T-helper 1 cell treated with Interleukin-12 subunit alpha and Interleukin-12 subunit beta and Interleukin-4 antibody, amounts not matched to agents 30 μg/mL and 1 μg/mL, for 36 hours (primary cell): ENCODE measurements at regions not wholly inside any gene's neighbourhood (a gene's known extent, or its start where the extent isn't known, plus 50 kb on each side); places are given as distances from the start of the nearest gene placed in this dataset.

ENCODE experiments used
- H3K27ac Mint-ChIP-seq: one replicate; pipeline ENCODE4 v1.8.0; 2021; ENCODE audit warnings: mild to moderate bottlenecking, mixed read lengths
- H3K27me3 Mint-ChIP-seq: one replicate; pipeline ENCODE4 v1.8.0; 2021; ENCODE audit warnings: low read depth, mixed read lengths
- H3K36me3 Mint-ChIP-seq: one replicate; pipeline ENCODE4 v1.8.0; 2021; ENCODE audit warnings: low read depth, mixed read lengths
- H3K4me1 Mint-ChIP-seq: one replicate; pipeline ENCODE4 v1.8.0; 2021; ENCODE audit warnings: low read depth, mixed read lengths
- H3K4me3 Mint-ChIP-seq: one replicate; pipeline ENCODE4 v1.8.0; 2021; ENCODE audit warnings: mild to moderate bottlenecking, moderate library complexity, mixed read lengths
- H3K9me3 Mint-ChIP-seq: one replicate; pipeline ENCODE4 v1.8.0; 2021; ENCODE audit warnings: mixed read lengths

GRCh38 chr7:82567356-82567755 is 123.8 kb upstream of the CACNA2D1 start:
- H3K4me1 Mint-ChIP-seq: no peaks in the 10 kb centered on the region

GRCh38 chr7:82566752-82567151 is 123.2 kb upstream of the CACNA2D1 start:
- no peak overlapping the region for H3K4me3 Mint-ChIP-seq
- no peaks in the 10 kb centered on the region for H3K9me3 Mint-ChIP-seq
- H3K27me3 Mint-ChIP-seq: no peaks in the 10 kb centered on the region
- no peaks in the 10 kb centered on the region for H3K4me1 Mint-ChIP-seq
- H3K36me3 Mint-ChIP-seq: no peaks in the 10 kb centered on the region
- no peak overlapping the region for H3K27ac Mint-ChIP-seq

More at GRCh38 chr7:82567356-82567755, 123.8 kb upstream of the CACNA2D1 start:
- no peaks in the 10 kb centered on the region for H3K9me3 Mint-ChIP-seq
- H3K36me3 Mint-ChIP-seq: no peaks in the 10 kb centered on the region
- no peak overlapping the region for H3K4me3 Mint-ChIP-seq
- H3K27ac Mint-ChIP-seq: no peak overlapping the region
- H3K27me3 Mint-ChIP-seq: no peaks in the 10 kb centered on the region

GRCh38 chr7:82562716-82563404 is 119.3 kb upstream of the CACNA2D1 start:
- Mint-ChIP-seq H3K36me3 (no peaks in the 10 kb centered on the region), H3K27me3 (no peaks in the 10 kb centered on the region), H3K27ac (no peak overlapping the region), H3K4me3 (no peak overlapping the region), H3K4me1 (no peaks in the 10 kb centered on the region), H3K9me3 (no peaks in the 10 kb centered on the region)

- Mint-ChIP-seq H3K4me1 (no peaks in the 10 kb centered on the region), H3K9me3 (no peaks in the 10 kb centered on the region), H3K4me3 (no peak overlapping the region), H3K27me3 (no peaks in the 10 kb centered on the region), H3K27ac (no peak overlapping the region), H3K36me3 (no peaks in the 10 kb centered on the region)
Observed at GRCh38 chr7:82559193-82559805, 115.7 kb upstream of the CACNA2D1 start.

- Mint-ChIP-seq H3K9me3 (no peaks in the 10 kb centered on the region), H3K27ac (no peak overlapping the region)
Observed at GRCh38 chr7:82549616-82550285, 106.2 kb upstream of the CACNA2D1 start.

GRCh38 chr7:82548141-82548688 is 104.6 kb upstream of the CACNA2D1 start:
- H3K36me3 Mint-ChIP-seq: no peaks in the 10 kb centered on the region
- no peak overlapping the region for H3K27ac Mint-ChIP-seq
- no peak overlapping the region for H3K4me3 Mint-ChIP-seq
- H3K27me3 Mint-ChIP-seq: no peaks in the 10 kb centered on the region
- H3K9me3 Mint-ChIP-seq: no peaks in the 10 kb centered on the region
- H3K4me1 Mint-ChIP-seq: no peaks in the 10 kb centered on the region

More at GRCh38 chr7:82549616-82550285, 106.2 kb upstream of the CACNA2D1 start:
- H3K36me3 Mint-ChIP-seq: no peaks in the 10 kb centered on the region
- no peaks in the 10 kb centered on the region for H3K4me1 Mint-ChIP-seq
- H3K27me3 Mint-ChIP-seq: no peaks in the 10 kb centered on the region
- no peak overlapping the region for H3K4me3 Mint-ChIP-seq

DNA sequence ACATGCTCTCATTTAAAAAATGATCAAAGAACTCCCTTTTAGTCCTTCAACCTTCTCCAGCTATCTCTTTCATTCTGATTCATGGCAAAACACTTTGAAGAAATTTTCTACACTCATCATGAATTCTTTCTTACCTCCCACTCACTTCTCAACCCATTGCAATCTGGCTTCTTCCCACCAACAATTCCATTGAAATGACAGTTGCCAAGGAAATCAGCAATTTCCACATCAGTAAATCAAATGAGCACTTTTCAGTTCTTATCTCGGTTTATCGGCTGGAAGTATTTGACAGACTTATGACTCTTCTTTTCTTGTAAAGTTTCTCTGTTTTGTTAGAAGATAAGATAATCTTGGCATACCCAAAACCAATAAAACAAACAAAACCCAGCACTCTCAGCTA is 99.1 kb upstream of the CACNA2D1 start:
- H3K36me3 Mint-ChIP-seq: no peaks in the 10 kb centered on the region
- no peaks in the 10 kb centered on the region for H3K9me3 Mint-ChIP-seq
- H3K4me3 Mint-ChIP-seq: no peak overlapping the region
- H3K4me1 Mint-ChIP-seq: no peaks in the 10 kb centered on the region
- no peaks in the 10 kb centered on the region for H3K27me3 Mint-ChIP-seq
- H3K27ac Mint-ChIP-seq: no peak overlapping the region

- no peaks in the 10 kb centered on the region for H3K9me3 Mint-ChIP-seq
- no peak overlapping the region for H3K27ac Mint-ChIP-seq
- H3K4me1 Mint-ChIP-seq: no peaks in the 10 kb centered on the region
- H3K36me3 Mint-ChIP-seq: no peaks in the 10 kb centered on the region
- H3K4me3 Mint-ChIP-seq: no peak overlapping the region
- no peaks in the 10 kb centered on the region for H3K27me3 Mint-ChIP-seq
Observed at GRCh38 chr7:82539969-82540368, 96.4 kb upstream of the CACNA2D1 start.

- H3K27ac Mint-ChIP-seq: no peak overlapping the region
- no peak overlapping the region for H3K4me3 Mint-ChIP-seq
- no peaks in the 10 kb centered on the region for H3K36me3 Mint-ChIP-seq
- no peaks in the 10 kb centered on the region for H3K27me3 Mint-ChIP-seq
- H3K4me1 Mint-ChIP-seq: no peaks in the 10 kb centered on the region
- H3K9me3 Mint-ChIP-seq: no peaks in the 10 kb centered on the region
Observed at GRCh38 chr7:82534684-82535083, 91.1 kb upstream of the CACNA2D1 start.

- Mint-ChIP-seq H3K27me3 (no peaks in the 10 kb centered on the region), H3K9me3 (no peaks in the 10 kb centered on the region), H3K4me1 (no peaks in the 10 kb centered on the region), H3K36me3 (no peaks in the 10 kb centered on the region), H3K4me3 (no peak overlapping the region), H3K27ac (no peak overlapping the region)
Observed at GRCh38 chr7:82530361-82530760, 86.8 kb upstream of the CACNA2D1 start.

GRCh38 chr7:82528577-82529310 is 85.2 kb upstream of the CACNA2D1 start:
- Mint-ChIP-seq H3K9me3 (no peaks in the 10 kb centered on the region), H3K27me3 (no peaks in the 10 kb centered on the region), H3K4me1 (no peaks in the 10 kb centered on the region), H3K36me3 (no peaks in the 10 kb centered on the region), H3K4me3 (no peak overlapping the region), H3K27ac (no peak overlapping the region)

- Mint-ChIP-seq H3K36me3 (no peaks in the 10 kb centered on the region), H3K9me3 (no peaks in the 10 kb centered on the region), H3K4me1 (no peaks in the 10 kb centered on the region), H3K27me3 (no peaks in the 10 kb centered on the region), H3K4me3 (no peak overlapping the region), H3K27ac (no peak overlapping the region)
Observed at GRCh38 chr7:82527851-82528250, 84.3 kb upstream of the CACNA2D1 start.

GRCh38 chr7:82521906-82522445 is 78.4 kb upstream of the CACNA2D1 start:
- H3K36me3 Mint-ChIP-seq: no peaks in the 10 kb centered on the region
- no peaks in the 10 kb centered on the region for H3K4me1 Mint-ChIP-seq
- H3K4me3 Mint-ChIP-seq: no peak overlapping the region
- H3K27me3 Mint-ChIP-seq: no peaks in the 10 kb centered on the region
- no peak overlapping the region for H3K27ac Mint-ChIP-seq
- no peaks in the 10 kb centered on the region for H3K9me3 Mint-ChIP-seq

- Mint-ChIP-seq H3K4me1 (no peaks in the 10 kb centered on the region), H3K27me3 (no peaks in the 10 kb centered on the region), H3K4me3 (no peak overlapping the region), H3K9me3 (peaks cover 3% of the 10 kb centered on the region), H3K36me3 (no peaks in the 10 kb centered on the region), H3K27ac (no peak overlapping the region)
Observed at GRCh38 chr7:82517050-82517449, 73.5 kb upstream of the CACNA2D1 start.
